HUES48 (cell line): ENCODE measurements at regions not wholly inside any gene's neighbourhood (a gene's known extent, or its start where the extent isn't known, plus 50 kb on each side); places are given as distances from the start of the nearest gene placed in this dataset.
"Not testable (repeated sequence)": the region's sequence is repeated elsewhere in the genome, so short reads cannot be mapped to it uniquely, and the experiment has no call there.

Experiments used
- H3K27ac ChIP-seq: one replicate; pipeline ENCODE4 v1.7.0; 2013; ENCODE audit warnings: low read depth, low read length, inconsistent platforms
- H3K27me3 ChIP-seq: 2 replicates; pipeline ENCODE4 v1.6.1; 2013; ENCODE audit warnings: mild to moderate bottlenecking, low read length; ENCODE audit not compliant: control insufficient read depth, insufficient read depth
- H3K36me3 ChIP-seq: 2 replicates; pipeline ENCODE4 v1.6.1; 2013; ENCODE audit warnings: low read length; ENCODE audit not compliant: control insufficient read depth, insufficient read depth
- H3K4me1 ChIP-seq: 2 replicates; pipeline ENCODE4 v1.6.1; 2013; ENCODE audit warnings: mild to moderate bottlenecking, low read length; ENCODE audit not compliant: control insufficient read depth, insufficient read depth
- H3K4me3 ChIP-seq: 2 replicates; pipeline ENCODE4 v1.5.1; 2013; ENCODE audit warnings: mild to moderate bottlenecking, low read depth, low read length
- H3K9ac ChIP-seq: 2 replicates; pipeline ENCODE4 v1.6.1; 2013; ENCODE audit warnings: mild to moderate bottlenecking, low read depth, low read length, moderate library complexity
- H3K9me3 ChIP-seq: 2 replicates; pipeline ENCODE4 v1.6.1; 2013; ENCODE audit warnings: low read length; ENCODE audit not compliant: control insufficient read depth, insufficient read depth

- not testable (repeated sequence) for H3K4me1 ChIP-seq, H3K27ac ChIP-seq, H3K4me3 ChIP-seq, H3K36me3 ChIP-seq, H3K9me3 ChIP-seq, H3K27me3 ChIP-seq, H3K9ac ChIP-seq
These were observed 121.4 kb upstream of the FAM20C start for GRCh38 chr7:70989-71388.

- not testable (repeated sequence) for H3K27ac ChIP-seq, H3K4me1 ChIP-seq, H3K36me3 ChIP-seq, H3K9ac ChIP-seq, H3K27me3 ChIP-seq, H3K4me3 ChIP-seq, H3K9me3 ChIP-seq
These were observed 119.9 kb upstream of the FAM20C start for GRCh38 chr7:72266-73057.

GRCh38 chr7:73058-73331, 119.4 kb upstream of the FAM20C start:
- not testable (repeated sequence) for H3K4me3 ChIP-seq, H3K27me3 ChIP-seq, H3K27ac ChIP-seq, H3K4me1 ChIP-seq, H3K9me3 ChIP-seq, H3K9ac ChIP-seq, H3K36me3 ChIP-seq

GRCh38 chr7:74008-74540, 118.3 kb upstream of the FAM20C start:
- H3K4me1 ChIP-seq, H3K9ac ChIP-seq, H3K9me3 ChIP-seq, H3K4me3 ChIP-seq, H3K27ac ChIP-seq, H3K36me3 ChIP-seq, H3K27me3 ChIP-seq: not testable (repeated sequence)

GRCh38 chr7:75511-75910, 116.9 kb upstream of the FAM20C start:
- H3K36me3 ChIP-seq, H3K4me1 ChIP-seq, H3K9me3 ChIP-seq, H3K27ac ChIP-seq, H3K27me3 ChIP-seq, H3K4me3 ChIP-seq, H3K9ac ChIP-seq: not testable (repeated sequence)

GRCh38 chr7:76202-76601, 116.2 kb upstream of the FAM20C start:
- H3K9me3 ChIP-seq, H3K27me3 ChIP-seq, H3K27ac ChIP-seq, H3K4me3 ChIP-seq, H3K36me3 ChIP-seq, H3K4me1 ChIP-seq, H3K9ac ChIP-seq: not testable (repeated sequence)

- H3K27ac ChIP-seq, H3K9me3 ChIP-seq, H3K27me3 ChIP-seq, H3K9ac ChIP-seq, H3K4me1 ChIP-seq, H3K36me3 ChIP-seq, H3K4me3 ChIP-seq: not testable (repeated sequence)
These were observed 115.5 kb upstream of the FAM20C start for GRCh38 chr7:76829-77395.

- not testable (repeated sequence) for H3K27ac ChIP-seq, H3K9me3 ChIP-seq, H3K4me3 ChIP-seq, H3K27me3 ChIP-seq, H3K36me3 ChIP-seq, H3K9ac ChIP-seq
- H3K4me1 ChIP-seq, result peaks cover 12% of the 10 kb centered on the region
These were observed 113.5 kb upstream of the FAM20C start for GRCh38 chr7:78862-79261.

GRCh38 chr7:79400-80055, 112.8 kb upstream of the FAM20C start:
- not testable (repeated sequence) for H3K9ac ChIP-seq, H3K9me3 ChIP-seq

GRCh38 chr7:80259-81067, 111.9 kb upstream of the FAM20C start:
- H3K4me1 ChIP-seq, result peaks cover 12% of the 10 kb centered on the region
- no peak overlapping the region for H3K27ac ChIP-seq

More at GRCh38 chr7:79400-80055, 112.8 kb upstream of the FAM20C start:
- H3K36me3 ChIP-seq, H3K27ac ChIP-seq, H3K4me3 ChIP-seq, H3K27me3 ChIP-seq: not testable (repeated sequence)
- peaks cover 12% of the 10 kb centered on the region for H3K4me1 ChIP-seq

More at GRCh38 chr7:80259-81067, 111.9 kb upstream of the FAM20C start:
- Histone ChIP-seq H3K4me3 (no peak overlapping the region), H3K36me3 (no peaks in the 10 kb centered on the region), H3K27me3 (no peaks in the 10 kb centered on the region), H3K9ac (no peak overlapping the region), H3K9me3 (no peaks in the 10 kb centered on the region)
